GM12878 (cell line): ENCODE measurements at regions not wholly inside any gene's neighbourhood (a gene's known extent, or its start where the extent isn't known, plus 50 kb on each side); places are given as distances from the start of the nearest gene placed in this dataset.

Experiments
- CREB1 ChIP-seq: IDR thresholded peaks from 2 replicates; pipeline ENCODE4 v1.6.1; 2012; ENCODE audit warnings: low read depth, mild to moderate bottlenecking, inconsistent platforms
- CTCF ChIP-seq, 3 experiments: IDR thresholded peaks in 2 of 3; conservative IDR thresholded peaks in 1 of 3; 2 replicates each; pipeline ENCODE4 v1.5.1; 2011; ENCODE audit warnings: low read depth in 3 of 3, low read length in 3 of 3, mild to moderate bottlenecking in 3 of 3, control low read depth in 2 of 3, moderate library complexity in 2 of 3, inconsistent platforms in 1 of 3, mixed read lengths in 1 of 3; ENCODE audit not compliant: control insufficient read depth in 2 of 3, insufficient read depth in 1 of 3; ENCODE audit errors: extremely low read depth in 1 of 3
- SMAD1 ChIP-seq: fragments of 450-650 bp; IDR thresholded peaks from 2 replicates; pipeline ENCODE4 v1.6.1; 2018; ENCODE audit warnings: mild to moderate bottlenecking, low read depth; ENCODE audit not compliant: partially characterized antibody
- TCF12 ChIP-seq: IDR thresholded peaks from 2 replicates; pipeline ENCODE4 v1.6.1; 2011; ENCODE audit warnings: low read depth, mild to moderate bottlenecking, low read length
- ZBED1 ChIP-seq: IDR thresholded peaks from 2 replicates; pipeline ENCODE4 v1.6.1; 2016; ENCODE audit warnings: borderline replicate concordance
- ZNF274 ChIP-seq: IDR thresholded peaks from one replicate; pipeline ENCODE4 v1.8.0; 2011; ENCODE audit not compliant: insufficient read length, insufficient read depth

- no peak for TF ChIP-seq SMAD1
- TF ChIP-seq ZNF274, result no peak
- no peak for TF ChIP-seq CTCF (IDR thresholded peaks at IDR 0.05 in 2 of 3, conservative IDR thresholded peaks at IDR 0.05 in 1 of 3; ENCODE audit: control insufficient read depth in 2 of 3, extremely low read depth in 1 of 3, insufficient read depth in 1 of 3, low read depth in 3 of 3, low read length in 3 of 3)
- TF ChIP-seq TCF12, result no peak
- TF ChIP-seq CREB1, result no peak
- TF ChIP-seq ZBED1, result no peak
These were observed 53.5 kb upstream of the SOD3 start for GRCh38 chr4:24741910-24742309.
